ENCODE measurements at regions not wholly inside any gene's neighbourhood (a gene's known extent, or its start where the extent isn't known, plus 50 kb on each side); places are given as distances from the start of the nearest gene placed in this dataset.

DNA sequence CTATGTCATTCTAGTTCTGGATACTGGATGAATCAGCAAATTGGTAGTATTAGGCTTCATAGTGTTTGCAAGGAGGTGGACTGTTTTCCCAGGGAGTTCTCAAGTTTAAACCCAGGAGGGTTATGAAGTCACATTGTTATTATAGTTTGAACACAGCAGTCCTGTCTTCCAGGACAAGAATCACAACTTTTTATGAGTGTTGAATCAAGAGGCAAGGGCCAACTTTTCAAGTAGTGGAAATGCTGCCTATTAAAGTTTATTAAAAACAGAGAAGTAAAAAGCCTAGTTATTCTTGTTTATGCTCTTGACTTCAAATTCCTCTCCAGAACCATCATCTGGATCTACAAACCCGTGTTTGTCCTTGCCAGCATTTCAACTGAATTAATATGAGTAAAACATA lies 86.3 kb upstream of the GOT2 start (continued):
- TF ChIP-seq, protein P1, sequence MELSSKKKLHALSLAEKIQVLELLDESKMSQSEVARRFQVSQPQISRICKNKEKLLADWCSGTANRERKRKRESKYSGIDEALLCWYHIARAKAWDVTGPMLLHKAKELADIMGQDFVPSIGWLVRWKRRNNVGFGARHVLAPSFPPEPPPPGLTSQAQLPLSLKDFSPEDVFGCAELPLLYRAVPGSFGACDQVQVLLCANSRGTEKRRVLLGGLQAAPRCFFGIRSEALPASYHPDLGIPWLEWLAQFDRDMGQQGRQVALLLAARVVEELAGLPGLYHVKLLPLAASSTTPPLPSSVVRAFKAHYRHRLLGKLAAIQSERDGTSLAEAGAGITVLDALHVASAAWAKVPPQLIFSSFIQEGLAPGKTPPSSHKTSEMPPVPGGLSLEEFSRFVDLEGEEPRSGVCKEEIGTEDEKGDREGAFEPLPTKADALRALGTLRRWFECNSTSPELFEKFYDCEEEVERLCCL (CRISPR knock-in tag; IDR thresholded peaks at IDR 0.05; ENCODE audit: borderline replicate concordance), result no peak
- TF ChIP-seq NCOA5 (CRISPR knock-in tag; IDR thresholded peaks at IDR 0.05) (no peak), ZNF549 (CRISPR knock-in tag; IDR thresholded peaks at IDR 0.05) (no peak), KLF11 (CRISPR knock-in tag; IDR thresholded peaks at IDR 0.05) (no peak)

DNA sequence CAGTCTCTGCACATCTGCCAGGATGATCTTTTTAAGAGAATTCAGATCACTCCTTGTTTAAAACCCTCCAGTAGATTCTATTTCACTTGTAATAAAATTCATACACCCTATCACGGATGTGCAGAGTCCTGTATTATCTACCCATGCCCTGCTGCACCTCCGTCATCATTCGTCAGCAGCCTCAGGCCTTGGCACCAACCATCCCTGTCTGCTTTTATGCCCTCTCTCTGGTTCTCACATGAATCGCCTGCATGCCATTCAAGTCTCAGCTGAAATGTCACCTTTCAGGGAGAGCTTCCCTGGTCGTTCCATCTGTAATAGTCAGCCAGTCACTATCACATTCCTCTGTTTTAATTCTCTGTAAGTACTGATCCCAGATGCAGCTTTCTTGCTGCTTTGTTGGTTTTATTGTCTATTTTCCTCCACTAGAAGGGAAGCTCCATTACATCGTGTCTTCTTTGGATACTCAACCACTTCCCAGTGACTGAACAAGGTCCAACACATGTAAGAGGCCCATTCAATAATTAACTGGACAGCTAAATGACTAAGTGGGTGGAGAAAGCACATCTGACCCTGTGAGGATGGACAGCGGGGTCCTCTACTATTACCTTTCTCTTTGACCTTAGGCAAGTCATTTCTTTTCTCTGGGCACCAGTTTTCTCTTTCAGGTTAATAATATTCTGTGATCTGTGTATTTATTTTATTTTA lies 81.2 kb upstream of the GOT2 start:
- no peak overlapping the region for H3K9ac ChIP-seq (ENCODE audit: insufficient read depth, low read depth, low read length)
- FAIRE-seq, result no peak
- no peaks in the 10 kb centered on the region for H3K36me3 ChIP-seq (replicated peaks in 1 of 2; ENCODE audit: control insufficient read depth in 1 of 2, insufficient read depth in 2 of 2, low read length in 2 of 2)
- H3K79me2 ChIP-seq (ENCODE audit: insufficient read depth, low read length), result no peaks in the 10 kb centered on the region
- ChIA-PET POLR2A (no interaction called here), CTCF (ENCODE audit: low intra/inter-chr PET ratio, low total read pairs) (interaction anchor here (1.6 kb wide), 1 partner anchor 1388 kb away, joined by 5 read pairs; no protein-coding TSS in a partner anchor)
- no peaks in the 10 kb centered on the region for H3K27me3 ChIP-seq (ENCODE audit: control insufficient read depth in 1 of 2, insufficient read depth in 2 of 2, low read length in 2 of 2)
- no peak overlapping the region for H3K4me2 ChIP-seq (ENCODE audit: low read depth, low read length)
- H2AFZ ChIP-seq (ENCODE audit: low read length), result no peak overlapping the region
- 42% methylated on average over 7 of the region's 7 CpGs for WGBS (ENCODE audit: low lambda C conversion rate)
- no peaks in the 10 kb centered on the region for H4K20me1 ChIP-seq (ENCODE audit: insufficient read depth, low read length)
- BruUV-seq (replicated peaks), result no TSS peak
- DNase-seq (ENCODE audit: low spot score), result no peak
- ATAC-seq, result peak; percentile 55
- TF ChIP-seq HNF4A (CRISPR knock-in tag; IDR thresholded peaks at IDR 0.05), result peak; percentile 15; the same call in 1 of the 2 replicates
- TF ChIP-seq HNRNPL (IDR thresholded peaks at IDR 0.05; ENCODE audit: low read depth, low read length), result no peak
- no peak for TF ChIP-seq CC2D1A (CRISPR knock-in tag; IDR thresholded peaks at IDR 0.05)
- TF ChIP-seq, protein P2, sequence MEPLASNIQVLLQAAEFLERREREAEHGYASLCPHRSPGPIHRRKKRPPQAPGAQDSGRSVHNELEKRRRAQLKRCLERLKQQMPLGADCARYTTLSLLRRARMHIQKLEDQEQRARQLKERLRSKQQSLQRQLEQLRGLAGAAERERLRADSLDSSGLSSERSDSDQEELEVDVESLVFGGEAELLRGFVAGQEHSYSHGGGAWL (CRISPR knock-in tag; IDR thresholded peaks at IDR 0.05), result no peak
- no peak overlapping the region for H3K4me3 ChIP-seq (replicated peaks in 1 of 3; ENCODE audit: insufficient read depth in 1 of 3, low read depth in 2 of 3, low read length in 3 of 3)
- no peaks in the 10 kb centered on the region for H3K9me3 ChIP-seq (ENCODE audit: low read length)
- intact Hi-C loops (cut with micrococcal nuclease; ENCODE audit: unreplicated experiment), result no loop called here
- H3K27ac ChIP-seq (ENCODE audit: extremely low read length, insufficient read depth, low read length), result no peak overlapping the region
- H3K4me1 ChIP-seq (ENCODE audit: insufficient read depth, low read length), result 0 out of 2 replicates have a peak, but pooled peaks cover 4% of the 10 kb centered on the region
- in situ Hi-C loops (cut with HindIII; ENCODE audit: extremely low pct_ligation_motif_present, low pct_unique_long_range_greater_than_20kb), result no loop called here

Measured in HepG2 (cell line).